GM12878 (cell line): ENCODE measurements at regions not wholly inside any gene's neighbourhood (a gene's known extent, or its start where the extent isn't known, plus 50 kb on each side); places are given as distances from the start of the nearest gene placed in this dataset.

ENCODE experiments used
- ATAC-seq: fragments of 200-7000 bp; cut with Tn5 transposase; 3 replicates; pipeline ENCODE4 v1.9.1; 2020; ENCODE audit warnings: mild to moderate bottlenecking, moderate library complexity
- BruUV-seq: library from RNA; stranded (reverse); fragments of 400-500 nt; replicated peaks from 2 replicates; lab custom pipeline; 2021; lab: Mats Ljungman, UMichigan
- CTCF ChIA-PET: fragments of 300-600 bp; sonication (Branson Sonifier 250); formaldehyde crosslinking; extraction: SDS; loops from one replicate; lab custom pipeline; 2021; ENCODE audit warnings: inconsistent platforms; lab: Yijun Ruan, JAX
- POLR2A ChIA-PET: fragments of 350-600 bp; formaldehyde crosslinking; extraction: SDS; loops from one replicate; lab custom pipeline; 2021; ENCODE audit warnings: inconsistent platforms; lab: Charles Lee
- RAD21 ChIA-PET: fragments of 300-600 bp; sonication (Branson Sonifier 250); formaldehyde crosslinking; loops from one replicate; lab custom pipeline; 2023; ENCODE audit warnings: antibody characterized with exemption; ENCODE audit not compliant: unreplicated experiment; lab: Charles Lee
- SMC1A ChIA-PET: fragments of 300-600 bp; sonication (Branson Sonifier 250); formaldehyde crosslinking; loops from one replicate; lab custom pipeline; 2023; ENCODE audit not compliant: unreplicated experiment, uncharacterized antibody; lab: Charles Lee
- DNase-seq: peaks from one replicate; pipeline ENCODE4 v3.0.0-alpha.2; 2011; ENCODE audit warnings: low read depth, low spot score
- FAIRE-seq: peaks from 3 replicates; lab custom pipeline; 2011; peaks lifted over from hg19 to GRCh38; lab: Jason Lieb, UNC
- H2AFZ ChIP-seq: 2 replicates; pipeline ENCODE4 v1.6.0; 2011; ENCODE audit warnings: low read depth, low read length, control low read depth; ENCODE audit not compliant: control insufficient read depth
- H3K27ac ChIP-seq: 2 replicates; pipeline ENCODE4 v1.5.1; 2011; ENCODE audit warnings: control low read depth; ENCODE audit not compliant: control insufficient read depth, insufficient read depth
- H3K27me3 ChIP-seq, 2 experiments: replicated peaks in 1 of 2; 2 replicates each; pipeline versions ENCODE4 v1.6.0 to v1.6.1; 2011; ENCODE audit warnings: low read length in 1 of 2; ENCODE audit not compliant: control insufficient read depth in 2 of 2, insufficient read depth in 2 of 2
- H3K36me3 ChIP-seq, 2 experiments: 2 replicates each; pipeline ENCODE4 v1.5.1; 2011; ENCODE audit warnings: low read length in 1 of 2; ENCODE audit not compliant: control insufficient read depth in 2 of 2, insufficient read depth in 2 of 2
- H3K4me1 ChIP-seq: 2 replicates; pipeline ENCODE4 v1.6.1; 2011; ENCODE audit warnings: mild to moderate bottlenecking, low read length, moderate library complexity, mixed read lengths; ENCODE audit not compliant: control insufficient read depth, insufficient read depth
- H3K4me2 ChIP-seq: 2 replicates; pipeline ENCODE4 v1.6.0; 2011; ENCODE audit warnings: control low read depth; ENCODE audit not compliant: control insufficient read depth, insufficient read depth
- H3K4me3 ChIP-seq: fragments of 200-600 bp; sonication (generic); 2 replicates; pipeline ENCODE4 v1.5.1; 2016
- H3K79me2 ChIP-seq: 2 replicates; pipeline ENCODE4 v1.6.0; 2011; ENCODE audit warnings: low read length; ENCODE audit not compliant: control insufficient read depth, insufficient read depth
- H3K9ac ChIP-seq: 2 replicates; pipeline ENCODE4 v1.8.0; 2011; ENCODE audit warnings: low read length, control low read depth, mixed read lengths; ENCODE audit not compliant: control insufficient read depth, insufficient read depth
- H3K9me3 ChIP-seq: replicated peaks from 3 replicates; pipeline ENCODE4 v1.5.1; 2011; ENCODE audit warnings: mild to moderate bottlenecking, low read length; ENCODE audit not compliant: control insufficient read depth, insufficient read depth
- H4K20me1 ChIP-seq: 2 replicates; pipeline ENCODE4 v1.6.0; 2011; ENCODE audit not compliant: control insufficient read depth, insufficient read depth
- BCL11A ChIP-seq: IDR thresholded peaks from 2 replicates; pipeline ENCODE4 v1.6.1; 2011; ENCODE audit warnings: low read depth, low read length
- CBFB ChIP-seq: IDR thresholded peaks from 2 replicates; pipeline ENCODE4 v1.6.1; 2016; ENCODE audit warnings: antibody characterized with exemption, low read depth
- CREM ChIP-seq: IDR thresholded peaks from 2 replicates; pipeline ENCODE4 v1.6.1; 2014; ENCODE audit warnings: antibody characterized with exemption, low read depth
- EED ChIP-seq: sonication (generic); IDR thresholded peaks from 2 replicates; pipeline ENCODE4 v1.6.1; 2016; ENCODE audit warnings: antibody characterized with exemption, low read depth
- ETV6 ChIP-seq, 2 experiments: fragments of 450-650 bp in 1 of 2; IDR thresholded peaks in 1 of 2; conservative IDR thresholded peaks in 1 of 2; 2 replicates each; pipeline ENCODE4 v1.6.1; 2014; ENCODE audit warnings: antibody characterized with exemption in 1 of 2, borderline replicate concordance in 1 of 2, low read depth in 1 of 2, mild to moderate bottlenecking in 1 of 2, moderate library complexity in 1 of 2
- IKZF2 ChIP-seq, 2 experiments: fragments of 450-650 bp; IDR thresholded peaks; 2 replicates each; pipeline ENCODE4 v1.6.1; 2017; ENCODE audit warnings: mild to moderate bottlenecking in 2 of 2, moderate library complexity in 2 of 2
- SMC3 ChIP-seq: IDR thresholded peaks from 2 replicates; pipeline ENCODE4 v1.6.1; 2011; ENCODE audit warnings: low read length, improper control_type of control experiment, borderline replicate concordance
- WGBS: methylation state at CpG from one replicate; pipeline ENCODE4 v1.1.6; 2016; ENCODE audit warnings: low lambda C conversion rate; ENCODE audit not compliant: insufficient replicate concordance, insufficient coverage; ENCODE audit errors: missing lambda C conversion rate; 5-methylcytosine and 5-hydroxymethylcytosine counted together
- in situ Hi-C: fragments of 300-500 bp; cut with MboI; formaldehyde crosslinking; loops from 9 replicates; pipeline ENCODE4 v1.14.3; 2018; ENCODE audit warnings: mixed read lengths
- intact Hi-C: fragments of 100-400 bp; cut with micrococcal nuclease; formaldehyde crosslinking; loops from one replicate; pipeline ENCODE4 v1.14.2; 2022; ENCODE audit not compliant: unreplicated experiment
- TF ChIP-seq, protein P1 (sequence below): fragments of 450-650 bp; IDR thresholded peaks from 2 replicates; pipeline ENCODE4 v1.6.1; 2018; ENCODE audit warnings: borderline replicate concordance, mild to moderate bottlenecking; ENCODE audit not compliant: partially characterized antibody

DNA sequence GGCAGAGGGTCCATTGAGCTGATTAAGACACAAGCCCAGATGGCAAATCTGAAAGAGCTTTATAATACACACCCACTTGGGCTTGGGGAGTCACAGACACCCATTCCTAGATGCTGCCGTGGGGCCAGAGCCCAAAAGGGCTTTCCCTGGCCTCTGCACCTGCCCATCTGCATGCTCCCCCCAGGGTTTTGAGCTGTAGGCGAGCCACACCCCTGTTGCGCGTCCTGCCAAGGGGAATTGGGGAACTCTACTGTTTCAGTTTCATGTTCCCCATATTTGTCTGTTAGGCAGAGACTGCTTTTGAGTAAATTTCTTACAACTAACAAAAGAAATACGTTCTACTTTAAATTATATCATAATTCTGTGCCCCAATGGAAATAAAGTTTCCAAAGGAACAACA is 52.9 kb upstream of the FNDC1 start (continued):
- TF ChIP-seq, protein P1, sequence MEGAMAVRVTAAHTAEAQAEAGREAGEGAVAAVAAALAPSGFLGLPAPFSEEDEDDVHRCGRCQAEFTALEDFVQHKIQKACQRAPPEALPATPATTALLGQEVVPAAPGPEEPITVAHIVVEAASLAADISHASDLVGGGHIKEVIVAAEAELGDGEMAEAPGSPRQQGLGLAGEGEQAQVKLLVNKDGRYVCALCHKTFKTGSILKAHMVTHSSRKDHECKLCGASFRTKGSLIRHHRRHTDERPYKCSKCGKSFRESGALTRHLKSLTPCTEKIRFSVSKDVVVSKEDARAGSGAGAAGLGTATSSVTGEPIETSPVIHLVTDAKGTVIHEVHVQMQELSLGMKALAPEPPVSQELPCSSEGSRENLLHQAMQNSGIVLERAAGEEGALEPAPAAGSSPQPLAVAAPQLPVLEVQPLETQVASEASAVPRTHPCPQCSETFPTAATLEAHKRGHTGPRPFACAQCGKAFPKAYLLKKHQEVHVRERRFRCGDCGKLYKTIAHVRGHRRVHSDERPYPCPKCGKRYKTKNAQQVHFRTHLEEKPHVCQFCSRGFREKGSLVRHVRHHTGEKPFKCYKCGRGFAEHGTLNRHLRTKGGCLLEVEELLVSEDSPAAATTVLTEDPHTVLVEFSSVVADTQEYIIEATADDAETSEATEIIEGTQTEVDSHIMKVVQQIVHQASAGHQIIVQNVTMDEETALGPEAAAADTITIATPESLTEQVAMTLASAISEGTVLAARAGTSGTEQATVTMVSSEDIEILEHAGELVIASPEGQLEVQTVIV = no peak
- peak; percentile 83 for TF ChIP-seq EED
- TF ChIP-seq ETV6 (conservative IDR thresholded peaks at IDR 0.05 in 1 of 2, IDR thresholded peaks at IDR 0.05 in 1 of 2; ENCODE audit: borderline replicate concordance in 1 of 2, low read depth in 1 of 2) = peak in 1 of 2 experiments; percentile 33; a peak in 1 of 4 replicates
- TF ChIP-seq IKZF2 (IDR thresholded peaks at IDR 0.05) = peak; percentile 82 to 83
- TF ChIP-seq BCL11A = peak; percentile 46; the same call in 1 of the 2 replicates
- TF ChIP-seq SMC3 = no peak

DNA sequence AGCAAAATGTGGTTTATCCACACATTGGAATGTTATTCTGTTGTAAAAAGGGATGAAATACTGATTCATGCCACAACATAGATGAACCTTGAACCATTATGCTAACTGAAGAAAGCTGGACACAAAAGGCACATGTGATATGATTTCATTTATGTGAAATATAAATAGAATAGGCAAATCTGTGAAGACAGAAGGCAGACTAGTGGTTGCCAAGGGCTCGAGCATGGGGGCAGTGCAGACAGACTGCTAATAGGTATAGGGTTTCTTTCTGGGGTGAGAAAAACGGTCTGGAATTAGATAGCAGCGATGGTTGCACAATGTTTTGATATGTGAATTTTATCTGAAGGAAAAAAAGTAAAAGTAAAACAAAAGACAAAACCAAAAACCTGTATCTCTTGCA is 54.6 kb upstream of the FNDC1 start:
- Histone ChIP-seq H3K4me2 (no peak overlapping the region), H3K27ac (no peak overlapping the region), H3K9me3 (no peaks in the 10 kb centered on the region; the same call in 2 of the 3 replicates), H3K27me3 (peaks cover 0 to 3% of the 10 kb centered on the region in 2 experiments; a peak in 1 of 4 replicates), H3K4me1 (peaks cover 31% of the 10 kb centered on the region), H3K4me3 (no peak overlapping the region), H4K20me1 (no peaks in the 10 kb centered on the region), H3K9ac (no peak overlapping the region), H3K36me3 (no peaks in the 10 kb centered on the region), H3K79me2 (no peaks in the 10 kb centered on the region), H2AFZ (no peak overlapping the region)
- BruUV-seq = no TSS peak
- CTCF ChIA-PET = interaction anchor here (0.8 to 20.8 kb wide), 7 partner anchors 9 to 120 kb away, joined by 3 to 631 read pairs (median 11); no protein-coding TSS in a partner anchor
- RAD21 ChIA-PET = interaction anchor here (0.6 to 5.7 kb wide), 11 partner anchors 9 to 470 kb away, joined by 3 to 57 read pairs (median 7); partner anchors contain the start of genes DYNLT1, RSPH3 and TAGAP
- DNase-seq (no peak), FAIRE-seq (no peak), ATAC-seq (peak; percentile 40)
- WGBS = 20% methylated on average over 3 of the region's 3 CpGs
- in situ Hi-C loops (no loop called here), intact Hi-C loops (no loop called here)
- TF ChIP-seq CREM (no peak), CBFB (no peak)
- POLR2A ChIA-PET = interaction anchor here (1.1 to 3.1 kb wide), 4 partner anchors 11 to 75 kb away, joined by 3 to 8 read pairs (median 4); no protein-coding TSS in a partner anchor
- SMC1A ChIA-PET = interaction anchor here (1.0 to 20.8 kb wide), 9 partner anchors 10 to 464 kb away, joined by 3 to 517 read pairs (median 24); partner anchors contain the start of genes RSPH3 and TAGAP
